Renal cortical epithelial cell (primary cell): ENCODE measurements at regions not wholly inside any gene's neighbourhood (a gene's known extent, or its start where the extent isn't known, plus 50 kb on each side); places are given as distances from the start of the nearest gene placed in this dataset.

ENCODE experiments used
- DNase-seq: peaks from one replicate; pipeline ENCODE4 v3.0.0-alpha.2; 2011; ENCODE audit warnings: low read depth

GRCh38 chr21:23215261-23215660, 2217.1 kb downstream of the NCAM2 start:
- DNase-seq: no peak
